ENCODE measurements at regions not wholly inside any gene's neighbourhood (a gene's known extent, or its start where the extent isn't known, plus 50 kb on each side); places are given as distances from the start of the nearest gene placed in this dataset.

DNA sequence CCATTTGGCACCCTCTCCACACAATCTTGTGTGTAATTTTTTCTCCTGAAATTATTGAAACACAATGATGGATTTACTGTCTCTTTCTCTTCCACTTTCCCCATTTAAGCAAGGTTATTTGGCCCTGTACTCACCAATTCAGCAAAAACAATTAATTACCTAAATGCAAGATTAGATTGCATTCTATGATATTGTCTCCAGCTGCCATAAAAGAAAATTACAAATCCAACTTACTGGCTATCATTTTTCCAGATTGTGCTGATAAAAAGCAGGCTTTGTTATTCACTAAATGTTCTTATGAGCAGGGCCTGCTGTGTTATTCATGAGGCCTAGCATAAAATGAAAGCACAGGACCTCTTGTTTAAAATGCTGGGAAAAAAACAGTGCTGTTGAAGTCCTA is 95.8 kb upstream of the IRAK1BP1 start:
- TF ChIP-seq, protein P1, sequence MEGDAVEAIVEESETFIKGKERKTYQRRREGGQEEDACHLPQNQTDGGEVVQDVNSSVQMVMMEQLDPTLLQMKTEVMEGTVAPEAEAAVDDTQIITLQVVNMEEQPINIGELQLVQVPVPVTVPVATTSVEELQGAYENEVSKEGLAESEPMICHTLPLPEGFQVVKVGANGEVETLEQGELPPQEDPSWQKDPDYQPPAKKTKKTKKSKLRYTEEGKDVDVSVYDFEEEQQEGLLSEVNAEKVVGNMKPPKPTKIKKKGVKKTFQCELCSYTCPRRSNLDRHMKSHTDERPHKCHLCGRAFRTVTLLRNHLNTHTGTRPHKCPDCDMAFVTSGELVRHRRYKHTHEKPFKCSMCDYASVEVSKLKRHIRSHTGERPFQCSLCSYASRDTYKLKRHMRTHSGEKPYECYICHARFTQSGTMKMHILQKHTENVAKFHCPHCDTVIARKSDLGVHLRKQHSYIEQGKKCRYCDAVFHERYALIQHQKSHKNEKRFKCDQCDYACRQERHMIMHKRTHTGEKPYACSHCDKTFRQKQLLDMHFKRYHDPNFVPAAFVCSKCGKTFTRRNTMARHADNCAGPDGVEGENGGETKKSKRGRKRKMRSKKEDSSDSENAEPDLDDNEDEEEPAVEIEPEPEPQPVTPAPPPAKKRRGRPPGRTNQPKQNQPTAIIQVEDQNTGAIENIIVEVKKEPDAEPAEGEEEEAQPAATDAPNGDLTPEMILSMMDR (IDR thresholded peaks at IDR 0.05; ENCODE audit: borderline replicate concordance, extremely low read depth, low read length, poor library complexity, severe bottlenecking) = no peak
- no peak for TF ChIP-seq EZH2 (IDR thresholded peaks at IDR 0.05; ENCODE audit: borderline replicate concordance, low read depth, low read length, severe bottlenecking)

Measured in DND-41 (cell line).